ENCODE measurements at regions not wholly inside any gene's neighbourhood (a gene's known extent, or its start where the extent isn't known, plus 50 kb on each side); places are given as distances from the start of the nearest gene placed in this dataset.

- TF ChIP-seq, protein P1, sequence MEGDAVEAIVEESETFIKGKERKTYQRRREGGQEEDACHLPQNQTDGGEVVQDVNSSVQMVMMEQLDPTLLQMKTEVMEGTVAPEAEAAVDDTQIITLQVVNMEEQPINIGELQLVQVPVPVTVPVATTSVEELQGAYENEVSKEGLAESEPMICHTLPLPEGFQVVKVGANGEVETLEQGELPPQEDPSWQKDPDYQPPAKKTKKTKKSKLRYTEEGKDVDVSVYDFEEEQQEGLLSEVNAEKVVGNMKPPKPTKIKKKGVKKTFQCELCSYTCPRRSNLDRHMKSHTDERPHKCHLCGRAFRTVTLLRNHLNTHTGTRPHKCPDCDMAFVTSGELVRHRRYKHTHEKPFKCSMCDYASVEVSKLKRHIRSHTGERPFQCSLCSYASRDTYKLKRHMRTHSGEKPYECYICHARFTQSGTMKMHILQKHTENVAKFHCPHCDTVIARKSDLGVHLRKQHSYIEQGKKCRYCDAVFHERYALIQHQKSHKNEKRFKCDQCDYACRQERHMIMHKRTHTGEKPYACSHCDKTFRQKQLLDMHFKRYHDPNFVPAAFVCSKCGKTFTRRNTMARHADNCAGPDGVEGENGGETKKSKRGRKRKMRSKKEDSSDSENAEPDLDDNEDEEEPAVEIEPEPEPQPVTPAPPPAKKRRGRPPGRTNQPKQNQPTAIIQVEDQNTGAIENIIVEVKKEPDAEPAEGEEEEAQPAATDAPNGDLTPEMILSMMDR (IDR thresholded peaks at IDR 0.05): no peak
- no peak for TF ChIP-seq ZFX (IDR thresholded peaks at IDR 0.05; ENCODE audit: borderline replicate concordance)
These were observed 99.9 kb upstream of the NABP1 start for GRCh38 chr2:191578031-191578430.
